GM12878 (cell line): ENCODE measurements at regions not wholly inside any gene's neighbourhood (a gene's known extent, or its start where the extent isn't known, plus 50 kb on each side); places are given as distances from the start of the nearest gene placed in this dataset.

Experiments
- ATAC-seq: fragments of 200-7000 bp; cut with Tn5 transposase; 3 replicates; pipeline ENCODE4 v1.9.1; 2020; ENCODE audit warnings: mild to moderate bottlenecking, moderate library complexity
- BruUV-seq: library from RNA; stranded (reverse); fragments of 400-500 nt; replicated peaks from 2 replicates; lab custom pipeline; 2021; lab: Mats Ljungman, UMichigan
- CTCF ChIA-PET: fragments of 300-600 bp; sonication (Branson Sonifier 250); formaldehyde crosslinking; extraction: SDS; loops from one replicate; lab custom pipeline; 2021; ENCODE audit warnings: inconsistent platforms; lab: Yijun Ruan, JAX
- POLR2A ChIA-PET: fragments of 350-600 bp; formaldehyde crosslinking; extraction: SDS; loops from one replicate; lab custom pipeline; 2021; ENCODE audit warnings: inconsistent platforms; lab: Charles Lee
- RAD21 ChIA-PET: fragments of 300-600 bp; sonication (Branson Sonifier 250); formaldehyde crosslinking; loops from one replicate; lab custom pipeline; 2023; ENCODE audit warnings: antibody characterized with exemption; ENCODE audit not compliant: unreplicated experiment; lab: Charles Lee
- SMC1A ChIA-PET: fragments of 300-600 bp; sonication (Branson Sonifier 250); formaldehyde crosslinking; loops from one replicate; lab custom pipeline; 2023; ENCODE audit not compliant: unreplicated experiment, uncharacterized antibody; lab: Charles Lee
- DNase-seq: peaks from one replicate; pipeline ENCODE4 v3.0.0-alpha.2; 2011; ENCODE audit warnings: low read depth, low spot score
- FAIRE-seq: peaks from 3 replicates; lab custom pipeline; 2011; peaks lifted over from hg19 to GRCh38; lab: Jason Lieb, UNC
- H2AFZ ChIP-seq: 2 replicates; pipeline ENCODE4 v1.6.0; 2011; ENCODE audit warnings: low read depth, low read length, control low read depth; ENCODE audit not compliant: control insufficient read depth
- H3K27ac ChIP-seq: 2 replicates; pipeline ENCODE4 v1.5.1; 2011; ENCODE audit warnings: control low read depth; ENCODE audit not compliant: control insufficient read depth, insufficient read depth
- H3K27me3 ChIP-seq, 2 experiments: replicated peaks in 1 of 2; 2 replicates each; pipeline versions ENCODE4 v1.6.0 to v1.6.1; 2011; ENCODE audit warnings: low read length in 1 of 2; ENCODE audit not compliant: control insufficient read depth in 2 of 2, insufficient read depth in 2 of 2
- H3K36me3 ChIP-seq, 2 experiments: 2 replicates each; pipeline ENCODE4 v1.5.1; 2011; ENCODE audit warnings: low read length in 1 of 2; ENCODE audit not compliant: control insufficient read depth in 2 of 2, insufficient read depth in 2 of 2
- H3K4me1 ChIP-seq: 2 replicates; pipeline ENCODE4 v1.6.1; 2011; ENCODE audit warnings: mild to moderate bottlenecking, low read length, moderate library complexity, mixed read lengths; ENCODE audit not compliant: control insufficient read depth, insufficient read depth
- H3K4me2 ChIP-seq: 2 replicates; pipeline ENCODE4 v1.6.0; 2011; ENCODE audit warnings: control low read depth; ENCODE audit not compliant: control insufficient read depth, insufficient read depth
- H3K4me3 ChIP-seq: fragments of 200-600 bp; sonication (generic); 2 replicates; pipeline ENCODE4 v1.5.1; 2016
- H3K79me2 ChIP-seq: 2 replicates; pipeline ENCODE4 v1.6.0; 2011; ENCODE audit warnings: low read length; ENCODE audit not compliant: control insufficient read depth, insufficient read depth
- H3K9ac ChIP-seq: 2 replicates; pipeline ENCODE4 v1.8.0; 2011; ENCODE audit warnings: low read length, control low read depth, mixed read lengths; ENCODE audit not compliant: control insufficient read depth, insufficient read depth
- H3K9me3 ChIP-seq: replicated peaks from 3 replicates; pipeline ENCODE4 v1.5.1; 2011; ENCODE audit warnings: mild to moderate bottlenecking, low read length; ENCODE audit not compliant: control insufficient read depth, insufficient read depth
- H4K20me1 ChIP-seq: 2 replicates; pipeline ENCODE4 v1.6.0; 2011; ENCODE audit not compliant: control insufficient read depth, insufficient read depth
- BACH1 ChIP-seq: fragments of 450-650 bp; IDR thresholded peaks from 2 replicates; pipeline ENCODE4 v1.6.1; 2017; ENCODE audit warnings: mild to moderate bottlenecking, borderline replicate concordance
- E2F8 ChIP-seq: fragments of 450-650 bp; IDR thresholded peaks from 2 replicates; pipeline ENCODE4 v1.6.1; 2018; ENCODE audit warnings: mild to moderate bottlenecking, low read depth, moderate library complexity; ENCODE audit not compliant: partially characterized antibody
- EED ChIP-seq: sonication (generic); IDR thresholded peaks from 2 replicates; pipeline ENCODE4 v1.6.1; 2016; ENCODE audit warnings: antibody characterized with exemption, low read depth
- HDAC2 ChIP-seq: fragments of 200-600 bp; sonication (generic); IDR thresholded peaks from 2 replicates; pipeline ENCODE4 v1.6.1; 2017
- IRF3 ChIP-seq: fragments of 450-650 bp; IDR thresholded peaks from 2 replicates; pipeline ENCODE4 v1.6.1; 2014; ENCODE audit warnings: mild to moderate bottlenecking
- KAT2A ChIP-seq: conservative IDR thresholded peaks from 2 replicates; pipeline ENCODE4 v1.6.1; 2011; ENCODE audit warnings: low read depth, low read length; ENCODE audit not compliant: control insufficient read depth
- KDM1A ChIP-seq: fragments of 200-600 bp; sonication (generic); IDR thresholded peaks from 2 replicates; pipeline ENCODE4 v1.6.1; 2016; ENCODE audit warnings: borderline replicate concordance
- MLLT1 ChIP-seq: fragments of 450-650 bp; IDR thresholded peaks from 2 replicates; pipeline ENCODE4 v1.6.1; 2016; ENCODE audit warnings: mild to moderate bottlenecking
- NBN ChIP-seq: fragments of 450-650 bp; IDR thresholded peaks from 2 replicates; pipeline ENCODE4 v1.6.1; 2016
- NFXL1 ChIP-seq: fragments of 450-650 bp; IDR thresholded peaks from 2 replicates; pipeline ENCODE4 v1.6.1; 2017; ENCODE audit warnings: antibody characterized with exemption, mild to moderate bottlenecking, borderline replicate concordance
- RB1 ChIP-seq: fragments of 450-650 bp; formaldehyde crosslinking; IDR thresholded peaks from 2 replicates; pipeline ENCODE4 v1.6.1; 2017; ENCODE audit warnings: mild to moderate bottlenecking, borderline replicate concordance
- SIN3A ChIP-seq: IDR thresholded peaks from 2 replicates; pipeline ENCODE4 v1.6.1; 2012; ENCODE audit warnings: low read depth, low read length, improper control_type of control experiment
- SIX5 ChIP-seq: IDR thresholded peaks from 2 replicates; pipeline ENCODE4 v1.6.1; 2011; ENCODE audit warnings: mild to moderate bottlenecking, low read depth, low read length, moderate library complexity; ENCODE audit not compliant: severe bottlenecking
- SMARCA5 ChIP-seq: fragments of 450-650 bp; IDR thresholded peaks from 2 replicates; pipeline ENCODE4 v1.6.1; 2017; ENCODE audit warnings: mild to moderate bottlenecking
- TCF3 ChIP-seq: IDR thresholded peaks from 2 replicates; pipeline ENCODE4 v1.6.1; 2012; ENCODE audit warnings: low read depth, mild to moderate bottlenecking, low read length, borderline replicate concordance; ENCODE audit not compliant: insufficient read depth
- TCF7 ChIP-seq: IDR thresholded peaks from 2 replicates; pipeline ENCODE4 v1.6.1; 2014; ENCODE audit warnings: antibody characterized with exemption, borderline replicate concordance
- ZSCAN29 ChIP-seq: fragments of 450-650 bp; IDR thresholded peaks from 2 replicates; pipeline ENCODE4 v1.6.1; 2017; ENCODE audit warnings: mild to moderate bottlenecking, moderate library complexity
- WGBS: methylation state at CpG from one replicate; pipeline ENCODE4 v1.1.6; 2016; ENCODE audit warnings: low lambda C conversion rate; ENCODE audit not compliant: insufficient replicate concordance, insufficient coverage; ENCODE audit errors: missing lambda C conversion rate; 5-methylcytosine and 5-hydroxymethylcytosine counted together
- in situ Hi-C: fragments of 300-500 bp; cut with MboI; formaldehyde crosslinking; loops from 9 replicates; pipeline ENCODE4 v1.14.3; 2018; ENCODE audit warnings: mixed read lengths
- intact Hi-C: fragments of 100-400 bp; cut with micrococcal nuclease; formaldehyde crosslinking; loops from one replicate; pipeline ENCODE4 v1.14.2; 2022; ENCODE audit not compliant: unreplicated experiment

GRCh38 chr21:23531444-23531843 is 2075.8 kb downstream of the MRPL39 start (continued):
- TF ChIP-seq NFXL1 (no peak), SIX5 (no peak), NBN (no peak), MLLT1 (no peak), TCF3 (no peak), KAT2A (no peak), ZSCAN29 (no peak), EED (no peak), HDAC2 (no peak)

GRCh38 chr21:23524685-23525084 is 2082.6 kb downstream of the MRPL39 start:
- H3K4me1 ChIP-seq, result no peaks in the 10 kb centered on the region
- DNase-seq (no peak), FAIRE-seq (no peak), ATAC-seq (no peak)
- no peak overlapping the region for H3K4me2 ChIP-seq
- ChIA-PET SMC1A (interaction anchor here (0.6 kb wide), 1 partner anchor 148 kb away, joined by 3 read pairs; no protein-coding TSS in a partner anchor), POLR2A (no interaction called here), CTCF (no interaction called here), RAD21 (no interaction called here)
- BruUV-seq, result no TSS peak
- H2AFZ ChIP-seq, result no peak overlapping the region
- TF ChIP-seq RB1 (no peak), IRF3 (no peak), BACH1 (no peak), SMARCA5 (no peak), NFXL1 (no peak), SIN3A (no peak), E2F8 (no peak), TCF7 (no peak), KDM1A (no peak)
- H3K27me3 ChIP-seq, result no peaks in the 10 kb centered on the region
- no peaks in the 10 kb centered on the region for H3K79me2 ChIP-seq
- H3K4me3 ChIP-seq, result no peak overlapping the region
- no peaks in the 10 kb centered on the region for H4K20me1 ChIP-seq
- no peak overlapping the region for H3K9ac ChIP-seq
- intact Hi-C loops, result no loop called here
- H3K27ac ChIP-seq, result no peak overlapping the region
- H3K9me3 ChIP-seq, result no peaks in the 10 kb centered on the region
- WGBS, result 28% methylated on average over 5 of the region's 5 CpGs
- in situ Hi-C loops, result no loop called here
- H3K36me3 ChIP-seq, result no peaks in the 10 kb centered on the region
